ENCODE measurements at regions not wholly inside any gene's neighbourhood (a gene's known extent, or its start where the extent isn't known, plus 50 kb on each side); places are given as distances from the start of the nearest gene placed in this dataset.

GRCh38 chr1:108051631-108052377, 86.8 kb upstream of the VAV3 start:
- TF ChIP-seq CTCF (IDR thresholded peaks at IDR 0.05; ENCODE audit: low read depth, low read length) (no peak), EZH2phosphoT487 (IDR thresholded peaks at IDR 0.05; ENCODE audit: low read depth) (no peak)
